Keratinocyte (primary cell): ENCODE measurements at regions not wholly inside any gene's neighbourhood (a gene's known extent, or its start where the extent isn't known, plus 50 kb on each side); places are given as distances from the start of the nearest gene placed in this dataset.

Source experiments
- DNase-seq: peaks from one replicate; pipeline ENCODE4 v3.0.0-alpha.2; 2011; ENCODE audit warnings: low read depth, missing footprints, low spot score
- FAIRE-seq: peaks from 2 replicates; lab custom pipeline; 2011; peaks lifted over from hg19 to GRCh38; lab: Jason Lieb, UNC
- H2AFZ ChIP-seq: 2 replicates; pipeline ENCODE4 v1.6.0; 2012; ENCODE audit warnings: low read length, control low read depth, inconsistent platforms; ENCODE audit not compliant: control insufficient read depth
- H3K27ac ChIP-seq: 2 replicates; pipeline ENCODE4 v1.5.1; 2011; ENCODE audit warnings: low read length; ENCODE audit not compliant: control insufficient read depth, insufficient read depth
- H3K27me3 ChIP-seq: 3 replicates; pipeline ENCODE4 v1.6.0; 2011; ENCODE audit warnings: low read length; ENCODE audit not compliant: control insufficient read depth, insufficient read depth; ENCODE audit errors: extremely low read depth
- H3K36me3 ChIP-seq, 2 experiments: 2 replicates in 1 of 2; 3 replicates in 1 of 2; pipeline ENCODE4 v1.5.1; 2011; ENCODE audit warnings: low read length in 2 of 2, mild to moderate bottlenecking in 1 of 2; ENCODE audit not compliant: control insufficient read depth in 2 of 2, insufficient read depth in 2 of 2; ENCODE audit errors: extremely low read depth in 1 of 2
- H3K4me1 ChIP-seq: 3 replicates; pipeline ENCODE4 v1.5.1; 2011; ENCODE audit warnings: low read length; ENCODE audit not compliant: control insufficient read depth, insufficient read depth; ENCODE audit errors: extremely low read depth
- H3K4me2 ChIP-seq: 3 replicates; pipeline ENCODE4 v1.6.0; 2011; ENCODE audit warnings: low read depth, low read length; ENCODE audit not compliant: control insufficient read depth, insufficient read depth; ENCODE audit errors: extremely low read depth
- H3K4me3 ChIP-seq, 3 experiments: fragments of 200-600 bp in 1 of 3; sonication (generic) in 1 of 3; 2 replicates in 2 of 3; 3 replicates in 1 of 3; pipeline ENCODE4 v1.5.1; 2011 to 2016; ENCODE audit warnings: low read length in 3 of 3, mild to moderate bottlenecking in 3 of 3, control low read depth in 2 of 3, inconsistent platforms in 1 of 3, low read depth in 1 of 3, mixed read lengths in 1 of 3, mixed run types in 1 of 3, moderate library complexity in 1 of 3; ENCODE audit not compliant: control insufficient read depth in 2 of 3, insufficient read depth in 2 of 3; ENCODE audit errors: extremely low read depth in 1 of 3
- H3K79me2 ChIP-seq: 2 replicates; pipeline ENCODE4 v1.6.0; 2012; ENCODE audit warnings: low read length; ENCODE audit not compliant: control insufficient read depth, insufficient read depth
- H3K9ac ChIP-seq: 3 replicates; pipeline ENCODE4 v1.6.0; 2011; ENCODE audit warnings: low read length; ENCODE audit not compliant: control insufficient read depth, insufficient read depth; ENCODE audit errors: extremely low read depth
- H3K9me1 ChIP-seq: 3 replicates; pipeline ENCODE4 v1.6.0; 2011; ENCODE audit warnings: low read length; ENCODE audit not compliant: control insufficient read depth, insufficient read depth; ENCODE audit errors: extremely low read depth
- H3K9me3 ChIP-seq: 2 replicates; pipeline ENCODE4 v1.5.1; 2012; ENCODE audit warnings: low read depth, low read length; ENCODE audit not compliant: control insufficient read depth
- H4K20me1 ChIP-seq: 3 replicates; pipeline ENCODE4 v1.6.0; 2011; ENCODE audit warnings: low read length; ENCODE audit not compliant: control insufficient read depth, insufficient read depth; ENCODE audit errors: extremely low read depth
- EZH2 ChIP-seq: IDR thresholded peaks from one replicate; pipeline ENCODE4 v1.6.1; 2012; ENCODE audit warnings: inconsistent platforms, mild to moderate bottlenecking, low read length, moderate library complexity
- dilution Hi-C: fragments of 300-500 bp; cut with MboI; formaldehyde crosslinking; loops from one replicate; pipeline ENCODE4 v1.7.0; 2020; ENCODE audit warnings: low sequenced_read_pairs; ENCODE audit not compliant: extremely low pct_ligation_motif_present
- TF ChIP-seq, protein P1 (sequence below), 3 experiments: IDR thresholded peaks in 1 of 3; conservative IDR thresholded peaks in 1 of 3; optimal IDR thresholded peaks in 1 of 3; 2 replicates in 2 of 3; 3 replicates in 1 of 3; pipeline versions ENCODE3 to v1.5.1; 2011; ENCODE audit warnings: low read length in 3 of 3, mild to moderate bottlenecking in 3 of 3, moderate library complexity in 2 of 3, control low read depth in 1 of 3, inconsistent platforms in 1 of 3; ENCODE audit not compliant: insufficient read depth in 2 of 3; ENCODE audit errors: extremely low read depth in 1 of 3

DNA sequence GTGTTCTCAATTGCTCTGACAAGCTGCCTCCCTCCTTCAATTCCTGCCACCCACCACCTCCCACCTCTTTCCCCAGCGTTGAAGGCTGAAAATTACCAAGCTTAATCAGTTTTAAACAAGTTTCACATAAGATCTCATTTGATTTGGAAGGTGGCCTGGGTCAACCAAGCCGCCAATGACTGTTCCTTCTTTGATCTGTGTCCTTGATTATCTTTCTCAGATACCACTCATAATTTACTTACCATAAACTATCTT is 211.4 kb downstream of the SLIT2 start:
- no peak overlapping the region for H3K4me3 ChIP-seq
- H3K9me1 ChIP-seq = no peaks in the 10 kb centered on the region
- no peaks in the 10 kb centered on the region for H3K9me3 ChIP-seq
- H3K27me3 ChIP-seq = no peaks in the 10 kb centered on the region
- dilution Hi-C loops = no loop called here
- no peak overlapping the region for H3K27ac ChIP-seq
- FAIRE-seq (no peak), DNase-seq (no peak)
- TF ChIP-seq EZH2 = no peak
- TF ChIP-seq, protein P1, sequence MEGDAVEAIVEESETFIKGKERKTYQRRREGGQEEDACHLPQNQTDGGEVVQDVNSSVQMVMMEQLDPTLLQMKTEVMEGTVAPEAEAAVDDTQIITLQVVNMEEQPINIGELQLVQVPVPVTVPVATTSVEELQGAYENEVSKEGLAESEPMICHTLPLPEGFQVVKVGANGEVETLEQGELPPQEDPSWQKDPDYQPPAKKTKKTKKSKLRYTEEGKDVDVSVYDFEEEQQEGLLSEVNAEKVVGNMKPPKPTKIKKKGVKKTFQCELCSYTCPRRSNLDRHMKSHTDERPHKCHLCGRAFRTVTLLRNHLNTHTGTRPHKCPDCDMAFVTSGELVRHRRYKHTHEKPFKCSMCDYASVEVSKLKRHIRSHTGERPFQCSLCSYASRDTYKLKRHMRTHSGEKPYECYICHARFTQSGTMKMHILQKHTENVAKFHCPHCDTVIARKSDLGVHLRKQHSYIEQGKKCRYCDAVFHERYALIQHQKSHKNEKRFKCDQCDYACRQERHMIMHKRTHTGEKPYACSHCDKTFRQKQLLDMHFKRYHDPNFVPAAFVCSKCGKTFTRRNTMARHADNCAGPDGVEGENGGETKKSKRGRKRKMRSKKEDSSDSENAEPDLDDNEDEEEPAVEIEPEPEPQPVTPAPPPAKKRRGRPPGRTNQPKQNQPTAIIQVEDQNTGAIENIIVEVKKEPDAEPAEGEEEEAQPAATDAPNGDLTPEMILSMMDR (optimal IDR thresholded peaks at IDR 0.05 in 1 of 3, IDR thresholded peaks at IDR 0.05 in 1 of 3, conservative IDR thresholded peaks at IDR 0.05 in 1 of 3; ENCODE audit: extremely low read depth in 1 of 3, insufficient read depth in 2 of 3, low read length in 3 of 3) = no peak
- peaks cover 9% of the 10 kb centered on the region for H3K4me1 ChIP-seq
- no peaks in the 10 kb centered on the region for H3K36me3 ChIP-seq
- H4K20me1 ChIP-seq = no peaks in the 10 kb centered on the region
- H3K4me2 ChIP-seq = no peak overlapping the region
- no peak overlapping the region for H3K9ac ChIP-seq
- H3K79me2 ChIP-seq = no peaks in the 10 kb centered on the region
- H2AFZ ChIP-seq = no peak overlapping the region

DNA sequence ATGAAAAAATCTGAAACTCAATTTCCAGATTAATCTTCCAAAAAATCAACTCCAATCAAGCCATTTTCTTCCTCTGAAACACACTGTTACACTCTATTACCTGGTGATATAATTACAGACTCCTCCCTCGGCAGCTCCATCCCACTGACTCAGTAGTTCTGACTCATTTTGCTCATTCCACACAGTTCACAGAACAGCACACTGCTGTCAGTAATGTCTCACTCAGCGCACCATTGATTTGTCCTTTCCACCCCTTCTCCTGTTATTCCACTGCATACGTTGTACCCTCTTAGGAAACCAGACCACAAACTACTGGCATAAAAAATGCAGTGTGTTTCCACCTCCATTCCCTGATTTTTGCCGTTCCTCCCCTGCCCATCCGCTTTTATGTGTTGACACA is 212.7 kb downstream of the SLIT2 start:
- no peaks in the 10 kb centered on the region for H3K79me2 ChIP-seq
- peak; percentile 13 for DNase-seq
- no peak overlapping the region for H2AFZ ChIP-seq
- TF ChIP-seq, protein P1 (optimal IDR thresholded peaks at IDR 0.05 in 1 of 3, IDR thresholded peaks at IDR 0.05 in 1 of 3, conservative IDR thresholded peaks at IDR 0.05 in 1 of 3; ENCODE audit: extremely low read depth in 1 of 3, insufficient read depth in 2 of 3, low read length in 3 of 3) = no peak
- no peak for TF ChIP-seq EZH2
- H3K4me3 ChIP-seq = no peak overlapping the region
- dilution Hi-C loops = no loop called here
- peaks cover 9% of the 10 kb centered on the region for H3K4me1 ChIP-seq
- no peaks in the 10 kb centered on the region for H3K9me1 ChIP-seq
- H3K36me3 ChIP-seq = no peaks in the 10 kb centered on the region
- H3K27me3 ChIP-seq = no peaks in the 10 kb centered on the region
- H3K27ac ChIP-seq = peak overlapping the region; percentile 5
- H4K20me1 ChIP-seq = no peaks in the 10 kb centered on the region
- H3K9ac ChIP-seq = no peak overlapping the region
- H3K4me2 ChIP-seq = no peak overlapping the region
- FAIRE-seq = peak; percentile 95
- no peaks in the 10 kb centered on the region for H3K9me3 ChIP-seq
